Caco-2 (cell line): ENCODE measurements at regions not wholly inside any gene's neighbourhood (a gene's known extent, or its start where the extent isn't known, plus 50 kb on each side); places are given as distances from the start of the nearest gene placed in this dataset.

Experiments used
- BruUV-seq: library from RNA; stranded (reverse); fragments of 400-500 nt; replicated peaks from 2 replicates; lab custom pipeline; 2021; lab: Mats Ljungman, UMichigan
- CTCF ChIA-PET: fragments of 300-600 bp; sonication (Branson Sonifier 250); formaldehyde crosslinking; loops from one replicate; lab custom pipeline; 2022; ENCODE audit warnings: antibody characterized with exemption; lab: Charles Lee
- POLR2A ChIA-PET: fragments of 300-600 bp; sonication (Branson Sonifier 250); formaldehyde crosslinking; loops from one replicate; lab custom pipeline; 2022; ENCODE audit warnings: antibody characterized with exemption; lab: Charles Lee
- DNase-seq, 2 experiments: peaks; one replicate each; pipeline versions ENCODE4 v3.0.0 to v3.0.0-alpha.2; 2020 to 2022
- H3K27me3 ChIP-seq: replicated peaks from 2 replicates; pipeline ENCODE4 v1.6.0; 2011; ENCODE audit warnings: low read length; ENCODE audit not compliant: control insufficient read depth, insufficient read depth
- H3K36me3 ChIP-seq: 2 replicates; pipeline ENCODE4 v1.5.1; 2011; ENCODE audit warnings: low read length; ENCODE audit not compliant: control insufficient read depth, insufficient read depth
- H3K4me1 ChIP-seq: fragments of 250-450 bp; sonication (Bioruptor Pico); 2 replicates; pipeline ENCODE4 v1.5.1; 2020; ENCODE audit warnings: mild to moderate bottlenecking
- H3K4me3 ChIP-seq: 2 replicates; pipeline ENCODE4 v1.5.1; 2011; ENCODE audit warnings: low read depth, mild to moderate bottlenecking, control low read depth, low read length
- H3K9me3 ChIP-seq: fragments of 250-450 bp; sonication (Bioruptor Pico); 2 replicates; pipeline ENCODE4 v1.5.1; 2020; ENCODE audit warnings: mild to moderate bottlenecking, moderate library complexity
- H3K27ac Mint-ChIP-seq: one replicate; pipeline ENCODE4 v1.8.0; 2022; ENCODE audit warnings: mixed read lengths; ENCODE audit not compliant: unreplicated experiment
- H3K27me3 Mint-ChIP-seq: one replicate; pipeline ENCODE4 v1.8.0; 2022; ENCODE audit warnings: mixed read lengths; ENCODE audit not compliant: insufficient read depth, unreplicated experiment
- H3K36me3 Mint-ChIP-seq: one replicate; pipeline ENCODE4 v1.8.0; 2022; ENCODE audit warnings: mild to moderate bottlenecking, mixed read lengths; ENCODE audit not compliant: insufficient read depth, unreplicated experiment
- H3K4me1 Mint-ChIP-seq: one replicate; pipeline ENCODE4 v1.8.0; 2022; ENCODE audit warnings: low read depth, mixed read lengths; ENCODE audit not compliant: unreplicated experiment
- H3K4me3 Mint-ChIP-seq: one replicate; pipeline ENCODE4 v1.8.0; 2022; ENCODE audit warnings: mild to moderate bottlenecking, moderate library complexity, mixed read lengths; ENCODE audit not compliant: unreplicated experiment
- H3K9me3 Mint-ChIP-seq: one replicate; pipeline ENCODE4 v1.8.0; 2022; ENCODE audit warnings: mixed read lengths; ENCODE audit not compliant: unreplicated experiment
- intact Hi-C: fragments of 100-400 bp; cut with micrococcal nuclease; formaldehyde crosslinking; loops from one replicate; pipeline ENCODE4 v1.10.0; 2022; ENCODE audit not compliant: unreplicated experiment
- TF ChIP-seq, protein P1 (sequence below), 2 experiments: fragments of 200-600 bp in 1 of 2; IDR thresholded peaks; 1 replicate in 1 of 2; 2 replicates in 1 of 2; pipeline versions ENCODE4 v1.5.1 to v1.8.0; 2011 to 2022; ENCODE audit warnings: antibody characterized with exemption in 1 of 2, control low read depth in 1 of 2, inconsistent platforms in 1 of 2, low read depth in 1 of 2, low read length in 1 of 2, mild to moderate bottlenecking in 1 of 2, moderate library complexity in 1 of 2; ENCODE audit not compliant: insufficient read depth in 1 of 2, severe bottlenecking in 1 of 2, unreplicated experiment in 1 of 2

- H3K4me1 Mint-ChIP-seq: no peaks in the 10 kb centered on the region
- H3K27ac Mint-ChIP-seq: no peak overlapping the region
- H3K4me3 Mint-ChIP-seq: no peak overlapping the region
- no TSS peak for BruUV-seq
- H3K27me3 Mint-ChIP-seq: no peaks in the 10 kb centered on the region
- ChIA-PET POLR2A (no interaction called here), CTCF (no interaction called here)
- Histone ChIP-seq H3K4me3 (no peak overlapping the region), H3K4me1 (no peaks in the 10 kb centered on the region), H3K9me3 (no peaks in the 10 kb centered on the region), H3K36me3 (no peaks in the 10 kb centered on the region), H3K27me3 (no peaks in the 10 kb centered on the region)
- no peaks in the 10 kb centered on the region for H3K9me3 Mint-ChIP-seq
- H3K36me3 Mint-ChIP-seq: no peaks in the 10 kb centered on the region
- no peak for DNase-seq
- TF ChIP-seq, protein P1, sequence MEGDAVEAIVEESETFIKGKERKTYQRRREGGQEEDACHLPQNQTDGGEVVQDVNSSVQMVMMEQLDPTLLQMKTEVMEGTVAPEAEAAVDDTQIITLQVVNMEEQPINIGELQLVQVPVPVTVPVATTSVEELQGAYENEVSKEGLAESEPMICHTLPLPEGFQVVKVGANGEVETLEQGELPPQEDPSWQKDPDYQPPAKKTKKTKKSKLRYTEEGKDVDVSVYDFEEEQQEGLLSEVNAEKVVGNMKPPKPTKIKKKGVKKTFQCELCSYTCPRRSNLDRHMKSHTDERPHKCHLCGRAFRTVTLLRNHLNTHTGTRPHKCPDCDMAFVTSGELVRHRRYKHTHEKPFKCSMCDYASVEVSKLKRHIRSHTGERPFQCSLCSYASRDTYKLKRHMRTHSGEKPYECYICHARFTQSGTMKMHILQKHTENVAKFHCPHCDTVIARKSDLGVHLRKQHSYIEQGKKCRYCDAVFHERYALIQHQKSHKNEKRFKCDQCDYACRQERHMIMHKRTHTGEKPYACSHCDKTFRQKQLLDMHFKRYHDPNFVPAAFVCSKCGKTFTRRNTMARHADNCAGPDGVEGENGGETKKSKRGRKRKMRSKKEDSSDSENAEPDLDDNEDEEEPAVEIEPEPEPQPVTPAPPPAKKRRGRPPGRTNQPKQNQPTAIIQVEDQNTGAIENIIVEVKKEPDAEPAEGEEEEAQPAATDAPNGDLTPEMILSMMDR (IDR thresholded peaks at IDR 0.05; ENCODE audit: insufficient read depth in 1 of 2, low read depth in 1 of 2, low read length in 1 of 2, severe bottlenecking in 1 of 2, unreplicated experiment in 1 of 2): no peak
- intact Hi-C loops: no loop called here
These were observed 204.4 kb downstream of the SYK start for GRCh38 chr9:91006046-91006445.

GRCh38 chr9:91008568-91008967, 206.9 kb downstream of the SYK start:
- no TSS peak for BruUV-seq
- H3K27me3 Mint-ChIP-seq: no peaks in the 10 kb centered on the region
- CTCF ChIA-PET: no interaction called here
- intact Hi-C loops: no loop called here
- DNase-seq: no peak
- TF ChIP-seq, protein P1 (IDR thresholded peaks at IDR 0.05; ENCODE audit: insufficient read depth in 1 of 2, low read depth in 1 of 2, low read length in 1 of 2, severe bottlenecking in 1 of 2, unreplicated experiment in 1 of 2): no peak
- H3K36me3 ChIP-seq: no peaks in the 10 kb centered on the region
- H3K36me3 Mint-ChIP-seq: no peaks in the 10 kb centered on the region
- H3K4me1 Mint-ChIP-seq: no peaks in the 10 kb centered on the region
- H3K9me3 ChIP-seq: no peaks in the 10 kb centered on the region
- H3K9me3 Mint-ChIP-seq: no peaks in the 10 kb centered on the region
- H3K4me3 Mint-ChIP-seq: no peak overlapping the region
- no peaks in the 10 kb centered on the region for H3K27me3 ChIP-seq
- POLR2A ChIA-PET: no interaction called here
- H3K4me3 ChIP-seq: no peak overlapping the region
- H3K27ac Mint-ChIP-seq: no peak overlapping the region
- H3K4me1 ChIP-seq: no peaks in the 10 kb centered on the region

DNA sequence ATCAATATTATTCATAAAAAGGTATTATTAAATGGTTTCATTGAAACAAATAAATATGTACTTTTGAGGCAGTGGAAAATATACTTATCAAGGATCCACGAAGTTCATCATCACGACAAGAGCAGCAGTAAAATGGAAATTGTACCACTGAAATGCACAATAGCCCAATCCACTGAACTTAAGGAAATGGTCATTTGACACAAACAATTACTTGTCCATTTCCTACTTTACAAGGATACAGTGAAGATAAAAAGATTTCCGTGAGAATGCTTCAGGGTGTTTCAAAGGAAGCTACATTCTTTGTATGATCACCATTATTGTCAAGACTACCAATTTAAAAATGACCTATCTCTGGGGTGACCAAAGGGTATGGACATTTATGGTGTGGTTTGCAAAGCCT, 210.3 kb downstream of the SYK start:
- Mint-ChIP-seq H3K36me3 (no peaks in the 10 kb centered on the region), H3K4me1 (no peaks in the 10 kb centered on the region), H3K9me3 (no peaks in the 10 kb centered on the region), H3K4me3 (no peak overlapping the region), H3K27me3 (peaks cover 3% of the 10 kb centered on the region), H3K27ac (no peak overlapping the region)
- no TSS peak for BruUV-seq
- no peaks in the 10 kb centered on the region for H3K27me3 ChIP-seq
- H3K4me3 ChIP-seq: no peak overlapping the region
- TF ChIP-seq, protein P1 (IDR thresholded peaks at IDR 0.05; ENCODE audit: insufficient read depth in 1 of 2, low read depth in 1 of 2, low read length in 1 of 2, severe bottlenecking in 1 of 2, unreplicated experiment in 1 of 2): no peak
- no peak for DNase-seq
- H3K9me3 ChIP-seq: no peaks in the 10 kb centered on the region
- intact Hi-C loops: no loop called here
- POLR2A ChIA-PET: no interaction called here
- no peaks in the 10 kb centered on the region for H3K4me1 ChIP-seq
- CTCF ChIA-PET: no interaction called here
- no peaks in the 10 kb centered on the region for H3K36me3 ChIP-seq
